Myocyte (in vitro differentiated cells): ENCODE measurements at regions not wholly inside any gene's neighbourhood (a gene's known extent, or its start where the extent isn't known, plus 50 kb on each side); places are given as distances from the start of the nearest gene placed in this dataset.
"Not testable (repeated sequence)": the region's sequence is repeated elsewhere in the genome, so short reads cannot be mapped to it uniquely, and the experiment has no call there.

Experiments
- DNase-seq: peaks from one replicate; pipeline ENCODE4 v3.0.0-alpha.2; 2012; ENCODE audit warnings: low read depth

GRCh38 chr7:9204571-9204970, 771.2 kb downstream of the NXPH1 start:
- DNase-seq, result no peak

- DNase-seq, result no peak
Measured at GRCh38 chr7:9210114-9210513, 776.7 kb downstream of the NXPH1 start.

GRCh38 chr7:9217204-9217603, 783.8 kb downstream of the NXPH1 start:
- no peak for DNase-seq

- DNase-seq, result no peak
Measured at GRCh38 chr7:9226500-9226899, 793.1 kb downstream of the NXPH1 start.

- no peak for DNase-seq
Measured at GRCh38 chr7:9231630-9232121, 798.3 kb downstream of the NXPH1 start.

- no peak for DNase-seq
Measured at GRCh38 chr7:9240001-9240400, 806.6 kb downstream of the NXPH1 start.

- no peak for DNase-seq
Measured at GRCh38 chr7:9241826-9242225, 808.4 kb downstream of the NXPH1 start.

GRCh38 chr7:9242636-9243035, 809.2 kb downstream of the NXPH1 start:
- no peak for DNase-seq

- DNase-seq, result no peak
Measured at GRCh38 chr7:9250876-9251275, 817.5 kb downstream of the NXPH1 start.

GRCh38 chr7:9264395-9264794, 831.0 kb downstream of the NXPH1 start:
- DNase-seq, result no peak

- DNase-seq, result no peak
Measured at GRCh38 chr7:9280088-9280487, 846.7 kb downstream of the NXPH1 start.

GRCh38 chr7:9283246-9283645, 849.8 kb downstream of the NXPH1 start:
- DNase-seq, result no peak

- no peak for DNase-seq
Measured at GRCh38 chr7:9302436-9302835, 869.0 kb downstream of the NXPH1 start.

- DNase-seq, result no peak
Measured at GRCh38 chr7:9307131-9307530, 873.7 kb downstream of the NXPH1 start.

GRCh38 chr7:9324513-9324912, 891.1 kb downstream of the NXPH1 start:
- DNase-seq, result no peak

GRCh38 chr7:9328296-9328695, 894.9 kb downstream of the NXPH1 start:
- no peak for DNase-seq

- DNase-seq, result no peak
Measured at GRCh38 chr7:9349625-9350024, 916.2 kb downstream of the NXPH1 start.

GRCh38 chr7:9391221-9391620, 957.8 kb downstream of the NXPH1 start:
- no peak for DNase-seq

- DNase-seq, result no peak
Measured at GRCh38 chr7:9391984-9392383, 958.6 kb downstream of the NXPH1 start.

- DNase-seq, result not testable (repeated sequence)
Measured at GRCh38 chr7:9404386-9404785, 971.0 kb downstream of the NXPH1 start.

- no peak for DNase-seq
Measured at GRCh38 chr7:9407816-9408215, 974.4 kb downstream of the NXPH1 start.

- no peak for DNase-seq
Measured at GRCh38 chr7:9453521-9453920, 1020.1 kb downstream of the NXPH1 start.

GRCh38 chr7:9488555-9488954, 1055.1 kb downstream of the NXPH1 start:
- peak; percentile 28 for DNase-seq

- no peak for DNase-seq
Measured at GRCh38 chr7:9498303-9498702, 1064.9 kb downstream of the NXPH1 start.
